Loucy (cell line): ENCODE measurements at regions not wholly inside any gene's neighbourhood (a gene's known extent, or its start where the extent isn't known, plus 50 kb on each side); places are given as distances from the start of the nearest gene placed in this dataset.

ENCODE experiments used
- H2AFZ ChIP-seq: fragments of 200-600 bp; sonication (generic); 2 replicates; pipeline ENCODE4 v1.6.0; 2016; ENCODE audit warnings: antibody characterized with exemption, mild to moderate bottlenecking, low read length, moderate library complexity
- H3F3A ChIP-seq: fragments of 200-600 bp; 2 replicates; pipeline ENCODE4 v1.6.0; 2016; ENCODE audit warnings: antibody characterized with exemption, low read depth, mild to moderate bottlenecking
- H3K27me3 ChIP-seq: fragments of 200-600 bp; sonication (generic); 2 replicates; pipeline ENCODE4 v1.6.1; 2014; ENCODE audit warnings: low read length, mild to moderate bottlenecking; ENCODE audit not compliant: insufficient read depth, poor library complexity, severe bottlenecking
- H3K36me3 ChIP-seq: fragments of 200-600 bp; sonication (generic); 2 replicates; pipeline ENCODE4 v1.6.1; 2016; ENCODE audit warnings: low read length; ENCODE audit not compliant: insufficient read depth
- H3K4me1 ChIP-seq: fragments of 200-600 bp; sonication (generic); 2 replicates; pipeline ENCODE4 v1.5.1; 2014; ENCODE audit warnings: low read length, mild to moderate bottlenecking; ENCODE audit not compliant: insufficient read depth, poor library complexity, severe bottlenecking
- H3K4me2 ChIP-seq: fragments of 200-600 bp; sonication (generic); 2 replicates; pipeline ENCODE4 v1.6.0; 2014; ENCODE audit warnings: antibody characterized with exemption, low read length, low read depth, mild to moderate bottlenecking; ENCODE audit not compliant: poor library complexity, severe bottlenecking
- H3K4me3 ChIP-seq: fragments of 200-600 bp; sonication (generic); 2 replicates; pipeline ENCODE4 v1.5.1; 2014; ENCODE audit warnings: low read length, mild to moderate bottlenecking, mixed read lengths; ENCODE audit not compliant: poor library complexity, severe bottlenecking
- H3K79me2 ChIP-seq: fragments of 200-600 bp; sonication (generic); 2 replicates; pipeline ENCODE4 v1.6.1; 2014; ENCODE audit warnings: low read length; ENCODE audit not compliant: insufficient read depth
- H3K9ac ChIP-seq: fragments of 200-600 bp; sonication (generic); 2 replicates; pipeline ENCODE4 v1.6.0; 2014; ENCODE audit warnings: mild to moderate bottlenecking, low read depth, low read length, moderate library complexity; ENCODE audit not compliant: poor library complexity, severe bottlenecking
- H3K9me2 ChIP-seq: fragments of 200-600 bp; sonication (generic); replicated peaks from 2 replicates; pipeline ENCODE4 v1.6.1; 2016; ENCODE audit warnings: low read depth, low read length, mixed read lengths
- H3K9me3 ChIP-seq: fragments of 200-600 bp; sonication (generic); 2 replicates; pipeline ENCODE4 v1.6.1; 2014; ENCODE audit warnings: mild to moderate bottlenecking, antibody characterized with exemption, low read length, low read depth; ENCODE audit not compliant: insufficient read depth
- H4K20me1 ChIP-seq: fragments of 200-600 bp; sonication (generic); 2 replicates; pipeline ENCODE4 v1.6.0; 2014; ENCODE audit warnings: antibody characterized with exemption, low read length, mild to moderate bottlenecking; ENCODE audit not compliant: insufficient read depth, poor library complexity, severe bottlenecking
- EZH2phosphoT487 ChIP-seq: fragments of 200-600 bp; IDR thresholded peaks from 2 replicates; pipeline ENCODE4 v1.6.1; 2018; ENCODE audit warnings: antibody characterized with exemption, mild to moderate bottlenecking, moderate library complexity, borderline replicate concordance
- TF ChIP-seq, protein P1 (sequence below): fragments of 200-600 bp; sonication (generic); conservative IDR thresholded peaks from 2 replicates; pipeline ENCODE4 v1.5.1; 2014; ENCODE audit warnings: mild to moderate bottlenecking, antibody characterized with exemption, low read length

DNA sequence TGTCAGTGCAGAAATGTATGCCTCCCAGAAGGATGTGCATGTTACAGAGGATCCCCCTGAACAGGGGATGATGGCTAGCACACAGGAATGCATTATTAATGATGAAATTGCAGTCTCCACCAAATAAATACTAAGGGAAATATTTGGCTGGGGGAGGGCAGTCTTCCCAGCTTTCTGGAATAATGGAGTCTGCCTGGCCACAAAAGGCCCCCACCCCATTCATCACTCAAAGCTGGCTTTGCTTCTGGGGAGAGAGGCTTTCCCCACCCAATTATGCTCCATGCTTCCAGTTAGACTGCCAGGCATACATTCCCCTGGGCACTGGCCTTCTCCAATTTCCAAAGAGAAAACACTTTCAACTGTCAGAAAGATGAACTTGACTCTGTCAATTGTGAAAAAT is 302.7 kb downstream of the SIPA1L2 start:
- Histone ChIP-seq H3K9me3 (no peaks in the 10 kb centered on the region), H4K20me1 (no peaks in the 10 kb centered on the region), H3K9ac (no peak overlapping the region), H2AFZ (no peak overlapping the region), H3K4me3 (no peak overlapping the region), H3K36me3 (no peaks in the 10 kb centered on the region), H3K27me3 (no peaks in the 10 kb centered on the region), H3K9me2 (no peaks in the 10 kb centered on the region), H3K4me2 (no peak overlapping the region), H3F3A (no peaks in the 10 kb centered on the region), H3K79me2 (no peaks in the 10 kb centered on the region), H3K4me1 (no peaks in the 10 kb centered on the region)
- TF ChIP-seq EZH2phosphoT487, result no peak
- TF ChIP-seq, protein P1, sequence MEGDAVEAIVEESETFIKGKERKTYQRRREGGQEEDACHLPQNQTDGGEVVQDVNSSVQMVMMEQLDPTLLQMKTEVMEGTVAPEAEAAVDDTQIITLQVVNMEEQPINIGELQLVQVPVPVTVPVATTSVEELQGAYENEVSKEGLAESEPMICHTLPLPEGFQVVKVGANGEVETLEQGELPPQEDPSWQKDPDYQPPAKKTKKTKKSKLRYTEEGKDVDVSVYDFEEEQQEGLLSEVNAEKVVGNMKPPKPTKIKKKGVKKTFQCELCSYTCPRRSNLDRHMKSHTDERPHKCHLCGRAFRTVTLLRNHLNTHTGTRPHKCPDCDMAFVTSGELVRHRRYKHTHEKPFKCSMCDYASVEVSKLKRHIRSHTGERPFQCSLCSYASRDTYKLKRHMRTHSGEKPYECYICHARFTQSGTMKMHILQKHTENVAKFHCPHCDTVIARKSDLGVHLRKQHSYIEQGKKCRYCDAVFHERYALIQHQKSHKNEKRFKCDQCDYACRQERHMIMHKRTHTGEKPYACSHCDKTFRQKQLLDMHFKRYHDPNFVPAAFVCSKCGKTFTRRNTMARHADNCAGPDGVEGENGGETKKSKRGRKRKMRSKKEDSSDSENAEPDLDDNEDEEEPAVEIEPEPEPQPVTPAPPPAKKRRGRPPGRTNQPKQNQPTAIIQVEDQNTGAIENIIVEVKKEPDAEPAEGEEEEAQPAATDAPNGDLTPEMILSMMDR, result no peak

- Histone ChIP-seq H3K4me1 (no peaks in the 10 kb centered on the region), H4K20me1 (no peaks in the 10 kb centered on the region), H3K36me3 (no peaks in the 10 kb centered on the region), H3K9ac (no peak overlapping the region), H3K4me2 (no peak overlapping the region), H3K9me2 (no peaks in the 10 kb centered on the region), H3F3A (no peaks in the 10 kb centered on the region), H3K4me3 (no peak overlapping the region), H2AFZ (no peak overlapping the region), H3K9me3 (no peaks in the 10 kb centered on the region), H3K27me3 (no peaks in the 10 kb centered on the region), H3K79me2 (no peaks in the 10 kb centered on the region)
- TF ChIP-seq, protein P1, result no peak
- no peak for TF ChIP-seq EZH2phosphoT487
These were observed 307.7 kb downstream of the SIPA1L2 start for GRCh38 chr1:232322162-232322734.

- H3K36me3 ChIP-seq, result no peaks in the 10 kb centered on the region
- no peak overlapping the region for H2AFZ ChIP-seq
- H3F3A ChIP-seq, result no peaks in the 10 kb centered on the region
- no peaks in the 10 kb centered on the region for H3K9me3 ChIP-seq
- no peaks in the 10 kb centered on the region for H3K79me2 ChIP-seq
- H3K4me1 ChIP-seq, result no peaks in the 10 kb centered on the region
- no peaks in the 10 kb centered on the region for H3K9me2 ChIP-seq
- H3K9ac ChIP-seq, result no peak overlapping the region
- no peak for TF ChIP-seq EZH2phosphoT487
- TF ChIP-seq, protein P1, result no peak
- no peak overlapping the region for H3K4me3 ChIP-seq
- no peaks in the 10 kb centered on the region for H3K27me3 ChIP-seq
- no peaks in the 10 kb centered on the region for H4K20me1 ChIP-seq
- H3K4me2 ChIP-seq, result no peak overlapping the region
These were observed 310.3 kb downstream of the SIPA1L2 start for GRCh38 chr1:232319518-232320210.
